GM23248 (cell line): ENCODE measurements at regions not wholly inside any gene's neighbourhood (a gene's known extent, or its start where the extent isn't known, plus 50 kb on each side); places are given as distances from the start of the nearest gene placed in this dataset.

Experiments used
- EZH2 ChIP-seq: fragments of 200-600 bp; sonication (generic); IDR thresholded peaks from 2 replicates; pipeline ENCODE4 v1.6.1; 2018; ENCODE audit warnings: antibody characterized with exemption, mild to moderate bottlenecking; ENCODE audit not compliant: insufficient read depth, poor library complexity, severe bottlenecking
- EZH2phosphoT487 ChIP-seq: fragments of 200-600 bp; sonication (generic); IDR thresholded peaks from 2 replicates; pipeline ENCODE4 v1.6.1; 2018; ENCODE audit warnings: antibody characterized with exemption, moderate library complexity, mild to moderate bottlenecking, low read depth; ENCODE audit not compliant: insufficient read depth

- no peak for TF ChIP-seq EZH2phosphoT487
- no peak for TF ChIP-seq EZH2
Measured at GRCh38 chr1:207969528-207969927, 58.6 kb upstream of the CD34 start.
